ENCODE measurements at regions not wholly inside any gene's neighbourhood (a gene's known extent, or its start where the extent isn't known, plus 50 kb on each side); places are given as distances from the start of the nearest gene placed in this dataset.

- TF ChIP-seq, protein P1, sequence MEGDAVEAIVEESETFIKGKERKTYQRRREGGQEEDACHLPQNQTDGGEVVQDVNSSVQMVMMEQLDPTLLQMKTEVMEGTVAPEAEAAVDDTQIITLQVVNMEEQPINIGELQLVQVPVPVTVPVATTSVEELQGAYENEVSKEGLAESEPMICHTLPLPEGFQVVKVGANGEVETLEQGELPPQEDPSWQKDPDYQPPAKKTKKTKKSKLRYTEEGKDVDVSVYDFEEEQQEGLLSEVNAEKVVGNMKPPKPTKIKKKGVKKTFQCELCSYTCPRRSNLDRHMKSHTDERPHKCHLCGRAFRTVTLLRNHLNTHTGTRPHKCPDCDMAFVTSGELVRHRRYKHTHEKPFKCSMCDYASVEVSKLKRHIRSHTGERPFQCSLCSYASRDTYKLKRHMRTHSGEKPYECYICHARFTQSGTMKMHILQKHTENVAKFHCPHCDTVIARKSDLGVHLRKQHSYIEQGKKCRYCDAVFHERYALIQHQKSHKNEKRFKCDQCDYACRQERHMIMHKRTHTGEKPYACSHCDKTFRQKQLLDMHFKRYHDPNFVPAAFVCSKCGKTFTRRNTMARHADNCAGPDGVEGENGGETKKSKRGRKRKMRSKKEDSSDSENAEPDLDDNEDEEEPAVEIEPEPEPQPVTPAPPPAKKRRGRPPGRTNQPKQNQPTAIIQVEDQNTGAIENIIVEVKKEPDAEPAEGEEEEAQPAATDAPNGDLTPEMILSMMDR (conservative IDR thresholded peaks at IDR 0.05; ENCODE audit: low read length) = no peak
- TF ChIP-seq EZH2phosphoT487 (IDR thresholded peaks at IDR 0.05; ENCODE audit: borderline replicate concordance, low read depth, low read length) = no peak
These were observed 594.3 kb upstream of the CDH5 start for GRCh38 chr16:65772134-65772732.
